ENCODE measurements at regions not wholly inside any gene's neighbourhood (a gene's known extent, or its start where the extent isn't known, plus 50 kb on each side); places are given as distances from the start of the nearest gene placed in this dataset.

DNA sequence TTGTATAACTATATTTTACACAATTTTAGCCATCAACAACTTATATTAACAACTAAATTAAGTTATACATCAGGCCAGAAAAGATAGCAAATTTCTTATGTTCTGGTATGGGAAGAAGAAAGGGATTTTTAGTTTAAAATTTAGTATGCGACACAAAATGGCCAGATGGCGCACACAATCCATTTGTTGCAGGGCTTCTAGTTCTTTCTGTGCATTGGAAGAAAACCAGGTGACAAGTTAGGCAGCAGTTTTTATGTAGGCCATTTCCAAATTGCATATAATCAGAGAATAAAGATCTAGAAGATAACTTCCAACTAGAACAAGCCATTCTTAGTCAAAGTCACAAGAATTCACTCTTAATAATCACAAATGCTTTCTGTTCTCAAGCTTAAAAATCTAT is 230.1 kb upstream of the ZNF717 start:
- H3K36me3 Mint-ChIP-seq (ENCODE audit: low read depth), result peaks cover 6% of the 10 kb centered on the region; the same call in 1 of the 2 replicates
- H3K27me3 Mint-ChIP-seq (ENCODE audit: insufficient read depth), result no peaks in the 10 kb centered on the region
- no peak overlapping the region for H3K4me3 Mint-ChIP-seq
- no peak overlapping the region for H3K27ac Mint-ChIP-seq
- no peak for DNase-seq
- H3K4me1 Mint-ChIP-seq (ENCODE audit: low read depth), result no peaks in the 10 kb centered on the region; the same call in 1 of the 2 replicates
- TF ChIP-seq, protein P1, sequence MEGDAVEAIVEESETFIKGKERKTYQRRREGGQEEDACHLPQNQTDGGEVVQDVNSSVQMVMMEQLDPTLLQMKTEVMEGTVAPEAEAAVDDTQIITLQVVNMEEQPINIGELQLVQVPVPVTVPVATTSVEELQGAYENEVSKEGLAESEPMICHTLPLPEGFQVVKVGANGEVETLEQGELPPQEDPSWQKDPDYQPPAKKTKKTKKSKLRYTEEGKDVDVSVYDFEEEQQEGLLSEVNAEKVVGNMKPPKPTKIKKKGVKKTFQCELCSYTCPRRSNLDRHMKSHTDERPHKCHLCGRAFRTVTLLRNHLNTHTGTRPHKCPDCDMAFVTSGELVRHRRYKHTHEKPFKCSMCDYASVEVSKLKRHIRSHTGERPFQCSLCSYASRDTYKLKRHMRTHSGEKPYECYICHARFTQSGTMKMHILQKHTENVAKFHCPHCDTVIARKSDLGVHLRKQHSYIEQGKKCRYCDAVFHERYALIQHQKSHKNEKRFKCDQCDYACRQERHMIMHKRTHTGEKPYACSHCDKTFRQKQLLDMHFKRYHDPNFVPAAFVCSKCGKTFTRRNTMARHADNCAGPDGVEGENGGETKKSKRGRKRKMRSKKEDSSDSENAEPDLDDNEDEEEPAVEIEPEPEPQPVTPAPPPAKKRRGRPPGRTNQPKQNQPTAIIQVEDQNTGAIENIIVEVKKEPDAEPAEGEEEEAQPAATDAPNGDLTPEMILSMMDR (IDR thresholded peaks at IDR 0.05), result no peak
- peaks cover 15% of the 10 kb centered on the region for H3K9me3 Mint-ChIP-seq

DNA sequence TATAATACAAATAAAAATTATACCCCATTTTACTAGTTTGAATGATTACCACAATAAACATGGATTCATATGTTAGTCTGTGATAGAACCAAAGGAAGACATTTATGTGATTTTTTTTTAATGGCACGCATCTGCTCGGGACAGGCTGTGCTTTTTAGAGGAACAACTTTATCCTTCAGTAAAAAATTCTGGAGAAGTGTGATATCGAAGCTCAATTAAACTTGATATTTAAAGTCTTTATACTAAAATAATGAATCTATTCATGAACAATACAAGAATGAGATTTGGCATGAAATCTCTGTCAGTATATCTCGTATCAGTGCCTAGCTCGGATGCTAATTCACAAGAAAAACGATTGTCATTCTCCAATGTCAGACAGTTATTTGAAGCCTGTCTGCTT is 230.8 kb upstream of the ZNF717 start:
- Mint-ChIP-seq H3K36me3 (ENCODE audit: low read depth) (peaks cover 6% of the 10 kb centered on the region; the same call in 1 of the 2 replicates), H3K4me3 (no peak overlapping the region), H3K9me3 (peaks cover 22% of the 10 kb centered on the region), H3K4me1 (ENCODE audit: low read depth) (no peaks in the 10 kb centered on the region; the same call in 1 of the 2 replicates), H3K27me3 (ENCODE audit: insufficient read depth) (no peaks in the 10 kb centered on the region), H3K27ac (no peak overlapping the region)
- no peak for DNase-seq
- TF ChIP-seq, protein P1 (IDR thresholded peaks at IDR 0.05), result no peak

GRCh38 chr3:76016769-76017439 is 231.6 kb upstream of the ZNF717 start:
- H3K27me3 Mint-ChIP-seq (ENCODE audit: insufficient read depth), result no peaks in the 10 kb centered on the region
- no peak overlapping the region for H3K4me3 Mint-ChIP-seq
- peaks cover 6% of the 10 kb centered on the region; the same call in 1 of the 2 replicates for H3K36me3 Mint-ChIP-seq (ENCODE audit: low read depth)
- H3K27ac Mint-ChIP-seq, result no peak overlapping the region
- no peak for DNase-seq
- H3K4me1 Mint-ChIP-seq (ENCODE audit: low read depth), result peaks cover 5% of the 10 kb centered on the region; the same call in 1 of the 2 replicates
- H3K9me3 Mint-ChIP-seq, result peaks cover 30% of the 10 kb centered on the region
- TF ChIP-seq, protein P1 (IDR thresholded peaks at IDR 0.05), result no peak

GRCh38 chr3:76021376-76021775 is 236.0 kb upstream of the ZNF717 start:
- Mint-ChIP-seq H3K4me1 (ENCODE audit: low read depth) (peaks cover 10% of the 10 kb centered on the region; the same call in 1 of the 2 replicates), H3K27ac (no peak overlapping the region), H3K9me3 (peaks cover 32% of the 10 kb centered on the region), H3K27me3 (ENCODE audit: insufficient read depth) (no peaks in the 10 kb centered on the region), H3K4me3 (no peak overlapping the region; the same call in 1 of the 2 replicates), H3K36me3 (ENCODE audit: low read depth) (peaks cover 6% of the 10 kb centered on the region; the same call in 1 of the 2 replicates)
- no peak for DNase-seq
- TF ChIP-seq, protein P1 (IDR thresholded peaks at IDR 0.05), result no peak

GRCh38 chr3:76024640-76025039 is 239.3 kb upstream of the ZNF717 start:
- Mint-ChIP-seq H3K36me3 (ENCODE audit: low read depth) (no peaks in the 10 kb centered on the region), H3K9me3 (peaks cover 23% of the 10 kb centered on the region; the same call in 1 of the 2 replicates), H3K27ac (no peak overlapping the region), H3K4me3 (no peak overlapping the region), H3K4me1 (ENCODE audit: low read depth) (peaks cover 10% of the 10 kb centered on the region; the same call in 1 of the 2 replicates), H3K27me3 (ENCODE audit: insufficient read depth) (no peaks in the 10 kb centered on the region)
- no peak for DNase-seq
- TF ChIP-seq, protein P1 (IDR thresholded peaks at IDR 0.05), result no peak

Data from HFFc6 (cell line).